ENCODE measurements at regions not wholly inside any gene's neighbourhood (a gene's known extent, or its start where the extent isn't known, plus 50 kb on each side); places are given as distances from the start of the nearest gene placed in this dataset.
"Not testable (repeated sequence)": the region's sequence is repeated elsewhere in the genome, so short reads cannot be mapped to it uniquely, and the experiment has no call there.

GRCh38 chr13:110044551-110045111 is 258.2 kb upstream of the IRS2 start:
- DNase-seq (ENCODE audit: low spot score): no peak

GRCh38 chr13:110042253-110042950 is 256.0 kb upstream of the IRS2 start:
- no peak for DNase-seq (ENCODE audit: low spot score)

- DNase-seq (ENCODE audit: low spot score): not testable (repeated sequence)
Observed at GRCh38 chr13:110041638-110042037, 255.3 kb upstream of the IRS2 start.

- no peak for DNase-seq (ENCODE audit: low spot score)
Observed at GRCh38 chr13:110037925-110038573, 251.7 kb upstream of the IRS2 start.

GRCh38 chr13:110036060-110036459 is 249.7 kb upstream of the IRS2 start:
- no peak for DNase-seq (ENCODE audit: low spot score)

- DNase-seq (ENCODE audit: low spot score): no peak
Observed at GRCh38 chr13:110034031-110034549, 247.7 kb upstream of the IRS2 start.

GRCh38 chr13:110032969-110033368 is 246.6 kb upstream of the IRS2 start:
- DNase-seq (ENCODE audit: low spot score): no peak

GRCh38 chr13:110030394-110030928 is 244.1 kb upstream of the IRS2 start:
- DNase-seq (ENCODE audit: low spot score): no peak

- DNase-seq (ENCODE audit: low spot score): no peak
Observed at GRCh38 chr13:110028838-110029621, 242.6 kb upstream of the IRS2 start.

- DNase-seq (ENCODE audit: low spot score): no peak
Observed at GRCh38 chr13:110028311-110028710, 241.9 kb upstream of the IRS2 start.

GRCh38 chr13:110027470-110028240 is 241.3 kb upstream of the IRS2 start:
- no peak for DNase-seq (ENCODE audit: low spot score)

- no peak for DNase-seq (ENCODE audit: low spot score)
Observed at GRCh38 chr13:110024645-110024980, 238.2 kb upstream of the IRS2 start.

GRCh38 chr13:110023729-110024644 is 237.6 kb upstream of the IRS2 start:
- DNase-seq (ENCODE audit: low spot score): no peak

GRCh38 chr13:110018009-110018408 is 231.6 kb upstream of the IRS2 start:
- no peak for DNase-seq (ENCODE audit: low spot score)

GRCh38 chr13:110017379-110017778 is 231.0 kb upstream of the IRS2 start:
- DNase-seq (ENCODE audit: low spot score): no peak

GRCh38 chr13:110015253-110015652 is 228.9 kb upstream of the IRS2 start:
- DNase-seq (ENCODE audit: low spot score): no peak

GRCh38 chr13:110014719-110015118 is 228.3 kb upstream of the IRS2 start:
- no peak for DNase-seq (ENCODE audit: low spot score)

GRCh38 chr13:110012102-110012739 is 225.8 kb upstream of the IRS2 start:
- DNase-seq (ENCODE audit: low spot score): no peak

GRCh38 chr13:110010404-110011138 is 224.2 kb upstream of the IRS2 start:
- DNase-seq (ENCODE audit: low spot score): no peak

All from hematopoietic multipotent progenitor cell treated with erythropoietin and hydrocortisone succinate and interleukin-3 and kit ligand, for 17 days (in vitro differentiated cells).